NT2/D1 (cell line): ENCODE measurements at regions not wholly inside any gene's neighbourhood (a gene's known extent, or its start where the extent isn't known, plus 50 kb on each side); places are given as distances from the start of the nearest gene placed in this dataset.

ENCODE experiments used
- SUZ12 ChIP-seq: IDR thresholded peaks from 2 replicates; pipeline ENCODE4 v1.6.1; 2011; ENCODE audit not compliant: insufficient read length, insufficient read depth; ENCODE audit errors: extremely low read depth
- YY1 ChIP-seq: IDR thresholded peaks from 2 replicates; pipeline ENCODE4 v1.6.1; 2011; ENCODE audit not compliant: insufficient read length, insufficient read depth
- ZNF274 ChIP-seq: IDR thresholded peaks from 2 replicates; pipeline ENCODE4 v1.6.1; 2011; ENCODE audit warnings: mild to moderate bottlenecking, low read depth, low read length

DNA sequence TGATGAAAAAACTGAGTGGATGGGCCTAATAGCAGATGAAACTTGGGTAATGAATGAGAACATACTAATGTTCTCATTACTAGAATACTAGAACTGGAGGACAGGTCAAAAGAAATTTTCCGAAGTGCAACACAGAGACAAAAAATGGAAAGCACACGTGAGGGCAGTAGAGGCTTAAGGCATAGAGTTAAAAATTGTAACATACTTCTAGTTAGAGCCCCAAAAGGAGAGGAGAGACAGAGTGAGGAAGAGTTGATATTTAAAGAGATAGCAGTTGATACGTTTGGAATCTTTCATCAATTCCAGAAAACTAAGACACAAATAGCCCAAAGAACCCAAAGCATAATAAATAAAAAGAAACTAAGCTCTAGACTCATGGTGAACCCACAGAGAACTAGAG is 327.9 kb downstream of the SQOR start:
- TF ChIP-seq YY1 (no peak), SUZ12 (no peak), ZNF274 (no peak)
